Body of pancreas (tissue), 4 donors: ENCODE measurements at regions not wholly inside any gene's neighbourhood (a gene's known extent, or its start where the extent isn't known, plus 50 kb on each side); places are given as distances from the start of the nearest gene placed in this dataset.

Experiments used
- ATAC-seq: fragments of 150-250 bp; one replicate; pipeline ENCODE4 v1.9.1; 2016
- DNase-seq, 4 donors: peaks; one replicate each; pipeline ENCODE4 v3.0.0-alpha.2; 2019
- H3K27ac ChIP-seq, 4 donors: fragments of 200-600 bp; sonication (generic); 1 replicate in 3 of 4; 2 replicates in 1 of 4; pipeline versions ENCODE4 v1.5.1 to v1.6.1; 2016 to 2019; ENCODE audit warnings: mild to moderate bottlenecking in 1 of 4, mixed read lengths in 1 of 4, moderate library complexity in 1 of 4
- H3K27me3 ChIP-seq, 2 donors: fragments of 200-600 bp; sonication (generic); one replicate each; pipeline ENCODE4 v1.6.0; 2016; ENCODE audit warnings: mild to moderate bottlenecking in 1 of 2
- H3K36me3 ChIP-seq, 2 donors: fragments of 200-600 bp; sonication (generic); replicated peaks in 1 of 2; 2 replicates each; pipeline ENCODE4 v1.5.1; 2016; ENCODE audit warnings: low read depth in 2 of 2; ENCODE audit not compliant: insufficient read depth in 1 of 2
- H3K4me1 ChIP-seq: fragments of 200-600 bp; sonication (generic); one replicate; pipeline ENCODE4 v1.6.0; 2016
- H3K4me3 ChIP-seq, 2 donors: fragments of 200-600 bp; sonication (generic); 1 replicate in 1 of 2; 2 replicates in 1 of 2; pipeline ENCODE4 v1.5.1; 2016 to 2019
- H3K9me3 ChIP-seq, 3 donors: fragments of 200-600 bp; sonication (generic); 1 replicate in 2 of 3; 2 replicates in 1 of 3; pipeline ENCODE4 v1.5.1; 2016
- CTCF ChIP-seq, 7 experiments: fragments of 450-650 bp in 4 of 7; fragments of 200-600 bp in 3 of 7; sonication (generic) in 3 of 7; IDR thresholded peaks; one replicate each; pipeline ENCODE4 v1.5.1; 2016 to 2019; ENCODE audit warnings: antibody characterized with exemption in 7 of 7
- POLR2A ChIP-seq, 3 donors: fragments of 450-650 bp; IDR thresholded peaks; one replicate each; pipeline ENCODE4 v1.6.1; 2016; ENCODE audit warnings: antibody characterized with exemption in 3 of 3, mild to moderate bottlenecking in 2 of 3
- WGBS, 2 donors: methylation state at CpG; one replicate each; pipeline ENCODE4 v1.1.5; 2017; 5-methylcytosine and 5-hydroxymethylcytosine counted together
- intact Hi-C: fragments of 100-400 bp; cut with DNase I; formaldehyde crosslinking; loops from one replicate; pipeline ENCODE4 v1.15.1; 2023

DNA sequence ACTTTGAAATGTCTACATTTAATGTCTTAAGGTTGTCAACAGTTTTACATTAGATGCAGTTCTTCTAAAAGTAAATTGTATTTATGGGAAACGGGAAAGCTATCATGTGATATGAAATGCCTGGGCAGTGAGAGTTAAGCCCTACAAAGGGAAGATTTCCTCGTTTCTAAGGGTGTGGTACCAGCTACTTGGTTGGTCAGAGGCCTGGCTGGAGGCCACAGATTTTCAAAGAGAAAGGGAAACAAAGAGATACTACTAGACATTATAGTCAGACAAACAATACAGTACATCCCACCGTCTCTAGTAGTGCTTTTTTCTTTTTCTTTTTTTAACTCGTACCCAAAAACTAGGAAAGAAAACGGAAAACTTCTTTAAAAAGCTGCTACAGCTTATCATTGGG, 467.8 kb downstream of the PCDH7 start:
- 67 to 72% methylated on average over 5 of the region's 5 CpGs for WGBS, 2 donors
- Histone ChIP-seq H3K36me3 (no peaks in the 10 kb centered on the region), H3K4me1 (peaks cover 4% of the 10 kb centered on the region), H3K4me3 (no peak overlapping the region), H3K9me3 (peaks cover 0 to 5% (median 0%) of the 10 kb centered on the region in 3 donors), H3K27me3 (no peaks in the 10 kb centered on the region), H3K27ac (no peak overlapping the region)
- DNase-seq (no peak), ATAC-seq (no peak)
- intact Hi-C loops, result no loop called here
- no peak for TF ChIP-seq POLR2A (IDR thresholded peaks at IDR 0.05)
- TF ChIP-seq CTCF (IDR thresholded peaks at IDR 0.05), result no peak

DNA sequence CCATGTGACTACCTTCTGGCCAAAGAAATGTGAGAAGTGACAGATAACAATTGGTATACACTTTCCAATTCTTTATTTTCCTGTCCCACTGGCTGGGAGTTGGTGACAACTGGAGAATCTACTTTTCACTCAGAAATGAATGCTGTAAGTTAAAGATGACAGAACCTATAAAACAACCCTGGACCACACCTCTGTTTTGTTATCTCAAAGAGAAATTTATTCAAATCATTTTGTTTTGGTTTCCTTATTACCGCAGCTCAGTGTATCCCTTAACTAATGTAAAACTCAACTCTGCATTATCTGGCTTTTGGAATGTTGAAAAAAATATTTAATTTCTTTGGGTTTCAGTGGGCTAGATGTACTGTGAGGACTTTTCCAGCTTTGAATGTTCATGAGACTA, 469.8 kb downstream of the PCDH7 start:
- H3K27me3 ChIP-seq, result no peaks in the 10 kb centered on the region
- ATAC-seq (no peak), DNase-seq (no peak)
- intact Hi-C loops, result no loop called here
- H3K4me3 ChIP-seq, result no peak overlapping the region
- H3K27ac ChIP-seq, result no peak overlapping the region
- H3K4me1 ChIP-seq, result peaks cover 17% of the 10 kb centered on the region
- TF ChIP-seq CTCF (IDR thresholded peaks at IDR 0.05) (no peak), POLR2A (IDR thresholded peaks at IDR 0.05) (no peak)
- peaks cover 0 to 2% (median 0%) of the 10 kb centered on the region in 3 donors for H3K9me3 ChIP-seq
- H3K36me3 ChIP-seq, result no peaks in the 10 kb centered on the region
- 86 to 96% methylated on average over 1 of the region's 1 CpG for WGBS, 2 donors

- no peaks in the 10 kb centered on the region for H3K36me3 ChIP-seq
- no peak overlapping the region for H3K4me3 ChIP-seq
- H3K4me1 ChIP-seq, result peaks cover 19% of the 10 kb centered on the region
- H3K27me3 ChIP-seq, result no peaks in the 10 kb centered on the region
- intact Hi-C loops, result no loop called here
- H3K27ac ChIP-seq, result no peak overlapping the region
- TF ChIP-seq POLR2A (IDR thresholded peaks at IDR 0.05), result no peak
- TF ChIP-seq CTCF (IDR thresholded peaks at IDR 0.05), result no peak
- no peaks in the 10 kb centered on the region for H3K9me3 ChIP-seq
- no peak for DNase-seq
- ATAC-seq, result no peak
Observed at GRCh38 chr4:31190671-31191070, 470.5 kb downstream of the PCDH7 start.

- Histone ChIP-seq H3K27me3 (no peaks in the 10 kb centered on the region), H3K4me1 (peaks cover 19% of the 10 kb centered on the region), H3K4me3 (no peak overlapping the region), H3K9me3 (no peaks in the 10 kb centered on the region), H3K27ac (no peak overlapping the region), H3K36me3 (no peaks in the 10 kb centered on the region)
- intact Hi-C loops, result no loop called here
- 58 to 64% methylated on average over 2 of the region's 2 CpGs for WGBS, 2 donors
- TF ChIP-seq POLR2A (IDR thresholded peaks at IDR 0.05) (no peak), CTCF (IDR thresholded peaks at IDR 0.05) (no peak)
- ATAC-seq (no peak), DNase-seq (no peak)
Observed at GRCh38 chr4:31192341-31192740, 472.2 kb downstream of the PCDH7 start.

GRCh38 chr4:31193521-31193920, 473.4 kb downstream of the PCDH7 start:
- ATAC-seq (no peak), DNase-seq (no peak)
- H3K27ac ChIP-seq, result no peak overlapping the region
- H3K9me3 ChIP-seq, result no peaks in the 10 kb centered on the region
- no peak overlapping the region for H3K4me3 ChIP-seq
- WGBS, 2 donors, result 57 to 60% methylated on average over 1 of the region's 1 CpG
- no peaks in the 10 kb centered on the region for H3K36me3 ChIP-seq
- TF ChIP-seq CTCF (IDR thresholded peaks at IDR 0.05) (no peak), POLR2A (IDR thresholded peaks at IDR 0.05) (no peak)
- H3K4me1 ChIP-seq, result peaks cover 19% of the 10 kb centered on the region
- no peaks in the 10 kb centered on the region for H3K27me3 ChIP-seq
- intact Hi-C loops, result no loop called here
